ENCODE measurements at regions not wholly inside any gene's neighbourhood (a gene's known extent, or its start where the extent isn't known, plus 50 kb on each side); places are given as distances from the start of the nearest gene placed in this dataset.

- Histone ChIP-seq H3K36me3 (ENCODE audit: control insufficient read depth, insufficient read depth, low read length) (no peaks in the 10 kb centered on the region), H3K4me3 (ENCODE audit: low read depth, low read length) (no peak overlapping the region), H3K27me3 (ENCODE audit: control insufficient read depth, insufficient read depth, low read length) (no peaks in the 10 kb centered on the region)
- no peak for DNase-seq (ENCODE audit: low read depth)
- TF ChIP-seq, protein P1, sequence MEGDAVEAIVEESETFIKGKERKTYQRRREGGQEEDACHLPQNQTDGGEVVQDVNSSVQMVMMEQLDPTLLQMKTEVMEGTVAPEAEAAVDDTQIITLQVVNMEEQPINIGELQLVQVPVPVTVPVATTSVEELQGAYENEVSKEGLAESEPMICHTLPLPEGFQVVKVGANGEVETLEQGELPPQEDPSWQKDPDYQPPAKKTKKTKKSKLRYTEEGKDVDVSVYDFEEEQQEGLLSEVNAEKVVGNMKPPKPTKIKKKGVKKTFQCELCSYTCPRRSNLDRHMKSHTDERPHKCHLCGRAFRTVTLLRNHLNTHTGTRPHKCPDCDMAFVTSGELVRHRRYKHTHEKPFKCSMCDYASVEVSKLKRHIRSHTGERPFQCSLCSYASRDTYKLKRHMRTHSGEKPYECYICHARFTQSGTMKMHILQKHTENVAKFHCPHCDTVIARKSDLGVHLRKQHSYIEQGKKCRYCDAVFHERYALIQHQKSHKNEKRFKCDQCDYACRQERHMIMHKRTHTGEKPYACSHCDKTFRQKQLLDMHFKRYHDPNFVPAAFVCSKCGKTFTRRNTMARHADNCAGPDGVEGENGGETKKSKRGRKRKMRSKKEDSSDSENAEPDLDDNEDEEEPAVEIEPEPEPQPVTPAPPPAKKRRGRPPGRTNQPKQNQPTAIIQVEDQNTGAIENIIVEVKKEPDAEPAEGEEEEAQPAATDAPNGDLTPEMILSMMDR (IDR thresholded peaks at IDR 0.05; ENCODE audit: insufficient read depth, low read length, poor library complexity, severe bottlenecking): no peak
Measured at GRCh38 chr17:70871180-70871818, 702.0 kb downstream of the KCNJ2 start.

DNA sequence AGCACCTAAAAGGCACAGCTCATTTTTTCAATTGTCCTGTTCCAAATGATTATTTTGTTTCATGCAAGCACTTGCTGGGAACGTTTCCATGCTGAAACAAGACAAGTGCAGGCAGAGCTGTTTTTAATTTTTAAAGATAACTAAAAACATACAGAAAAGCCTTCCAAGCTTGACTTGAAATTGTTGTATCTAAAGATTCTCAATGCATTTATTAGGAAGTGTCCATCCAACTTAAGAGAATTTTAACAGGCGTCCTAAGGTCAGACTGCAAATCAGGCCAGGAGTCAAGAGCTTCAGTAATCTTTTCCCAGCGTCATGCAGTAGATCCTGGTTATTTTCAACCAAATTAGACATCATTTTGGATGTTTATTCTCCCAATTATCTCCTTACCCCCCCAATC, 702.8 kb downstream of the KCNJ2 start:
- Histone ChIP-seq H3K36me3 (ENCODE audit: control insufficient read depth, insufficient read depth, low read length) (no peaks in the 10 kb centered on the region), H3K4me3 (ENCODE audit: low read depth, low read length) (no peak overlapping the region), H3K27me3 (ENCODE audit: control insufficient read depth, insufficient read depth, low read length) (no peaks in the 10 kb centered on the region)
- TF ChIP-seq, protein P1 (IDR thresholded peaks at IDR 0.05; ENCODE audit: insufficient read depth, low read length, poor library complexity, severe bottlenecking): no peak
- DNase-seq (ENCODE audit: low read depth): no peak

DNA sequence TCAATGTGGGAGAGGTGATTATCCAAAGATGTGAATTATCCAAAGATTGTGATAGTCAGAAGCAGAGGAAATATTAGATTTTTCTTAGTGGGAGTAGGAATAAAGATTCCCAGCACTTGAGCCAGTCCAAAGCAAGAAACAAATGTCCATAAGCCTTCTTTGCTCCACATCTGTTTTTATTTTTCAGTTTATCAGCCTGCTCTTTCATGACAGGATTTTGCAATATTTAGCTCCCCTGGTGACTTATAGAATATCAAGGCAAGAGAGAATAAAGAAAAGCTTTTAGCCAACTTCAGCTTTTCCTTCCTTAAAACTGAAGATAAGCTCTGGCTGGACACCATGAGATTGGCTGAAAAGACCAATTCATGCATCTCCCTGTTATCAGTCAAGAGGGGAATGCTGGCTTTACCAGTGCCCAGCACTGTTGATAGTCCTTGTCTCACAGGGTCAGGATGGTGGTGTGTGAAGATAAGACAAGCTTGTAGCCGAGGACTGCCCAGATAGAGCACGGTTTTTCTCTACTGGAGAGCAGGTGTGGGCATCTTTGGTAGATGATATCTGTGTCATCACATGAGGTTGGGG, 706.5 kb downstream of the KCNJ2 start:
- Histone ChIP-seq H3K27me3 (ENCODE audit: control insufficient read depth, insufficient read depth, low read length) (no peaks in the 10 kb centered on the region), H3K4me3 (ENCODE audit: low read depth, low read length) (no peak overlapping the region), H3K36me3 (ENCODE audit: control insufficient read depth, insufficient read depth, low read length) (no peaks in the 10 kb centered on the region)
- no peak for DNase-seq (ENCODE audit: low read depth)
- TF ChIP-seq, protein P1 (IDR thresholded peaks at IDR 0.05; ENCODE audit: insufficient read depth, low read length, poor library complexity, severe bottlenecking): no peak

DNA sequence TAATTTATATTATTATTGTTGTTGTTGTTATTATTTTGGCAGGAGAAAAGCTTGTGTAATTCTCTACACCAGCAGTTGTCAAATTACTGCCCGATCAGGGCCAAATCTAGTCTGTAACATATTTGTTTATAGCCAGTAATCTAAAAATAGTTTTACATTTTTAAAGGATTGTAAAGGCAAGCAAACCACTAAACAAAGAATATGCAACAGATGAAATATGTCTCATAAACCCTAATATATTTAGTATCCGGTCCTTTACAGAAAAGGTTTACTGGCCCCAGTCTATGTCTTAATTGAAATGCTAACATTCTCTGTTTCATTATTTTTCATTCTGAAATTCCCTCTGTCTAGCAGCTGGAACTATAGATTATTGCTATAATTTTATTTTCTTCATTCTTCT, 709.5 kb downstream of the KCNJ2 start:
- TF ChIP-seq, protein P1 (IDR thresholded peaks at IDR 0.05; ENCODE audit: insufficient read depth, low read length, poor library complexity, severe bottlenecking): no peak

DNA sequence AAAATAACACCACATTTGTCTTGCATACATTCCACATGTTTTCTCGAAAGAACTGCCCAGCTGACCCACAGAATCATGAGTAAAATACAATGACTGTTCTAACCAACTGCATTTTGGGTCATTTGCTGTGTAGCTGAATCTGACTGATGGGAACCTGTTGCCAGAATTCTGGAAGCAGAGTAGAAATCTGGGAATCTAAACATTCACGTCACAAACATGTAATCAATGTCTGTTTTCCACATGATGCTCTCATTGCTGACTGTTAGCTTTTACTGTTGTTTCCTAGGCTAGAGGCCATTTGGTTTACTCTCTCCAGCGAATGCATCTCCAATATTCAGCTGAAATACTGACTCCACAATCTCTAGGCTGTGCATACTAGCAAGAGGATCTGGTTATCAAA, 710.1 kb downstream of the KCNJ2 start:
- Histone ChIP-seq H3K36me3 (ENCODE audit: control insufficient read depth, insufficient read depth, low read length) (no peaks in the 10 kb centered on the region), H3K27me3 (ENCODE audit: control insufficient read depth, insufficient read depth, low read length) (no peaks in the 10 kb centered on the region), H3K4me3 (ENCODE audit: low read depth, low read length) (no peak overlapping the region)
- TF ChIP-seq, protein P1 (IDR thresholded peaks at IDR 0.05; ENCODE audit: insufficient read depth, low read length, poor library complexity, severe bottlenecking): no peak
- DNase-seq (ENCODE audit: low read depth): no peak

More for the DNA sequence above, 709.5 kb downstream of the KCNJ2 start:
- Histone ChIP-seq H3K27me3 (ENCODE audit: control insufficient read depth, insufficient read depth, low read length) (no peaks in the 10 kb centered on the region), H3K36me3 (ENCODE audit: control insufficient read depth, insufficient read depth, low read length) (no peaks in the 10 kb centered on the region), H3K4me3 (ENCODE audit: low read depth, low read length) (no peak overlapping the region)
- DNase-seq (ENCODE audit: low read depth): no peak

DNA sequence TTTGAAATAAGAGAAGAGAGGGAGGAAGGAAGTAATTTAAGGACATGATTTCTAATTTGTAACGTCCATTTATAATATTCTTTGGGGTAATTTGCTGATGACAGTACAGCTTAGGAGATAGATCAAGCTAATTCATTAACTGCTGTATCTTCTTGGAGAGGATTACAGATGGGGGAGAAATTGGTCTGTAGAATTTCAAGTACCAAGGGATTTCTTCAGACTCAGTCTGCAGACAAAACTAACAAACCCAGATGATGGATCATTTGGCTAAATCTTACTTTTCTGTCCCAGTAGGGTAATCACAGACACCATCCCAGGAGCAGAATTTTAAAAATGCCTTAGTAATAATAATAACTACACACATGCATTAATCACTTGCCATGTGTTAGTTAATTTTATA, 711.8 kb downstream of the KCNJ2 start:
- H3K27me3 ChIP-seq (ENCODE audit: control insufficient read depth, insufficient read depth, low read length): no peaks in the 10 kb centered on the region
- no peak overlapping the region for H3K4me3 ChIP-seq (ENCODE audit: low read depth, low read length)
- no peak for DNase-seq (ENCODE audit: low read depth)
- TF ChIP-seq, protein P1 (IDR thresholded peaks at IDR 0.05; ENCODE audit: insufficient read depth, low read length, poor library complexity, severe bottlenecking): no peak
- H3K36me3 ChIP-seq (ENCODE audit: control insufficient read depth, insufficient read depth, low read length): no peaks in the 10 kb centered on the region
